ENCODE measurements at regions not wholly inside any gene's neighbourhood (a gene's known extent, or its start where the extent isn't known, plus 50 kb on each side); places are given as distances from the start of the nearest gene placed in this dataset.
"Not testable (repeated sequence)": the region's sequence is repeated elsewhere in the genome, so short reads cannot be mapped to it uniquely, and the experiment has no call there.

- not testable (repeated sequence) for H3K4me1 Mint-ChIP-seq; DNase-seq (ENCODE audit: low spot score); H3K27me3 Mint-ChIP-seq (ENCODE audit: low read depth); H3K4me3 Mint-ChIP-seq; H3K27ac Mint-ChIP-seq; H3K9me3 Mint-ChIP-seq; H3K36me3 Mint-ChIP-seq
- ChIA-PET POLR2A (interaction anchor here (0.6 kb wide), 1 partner anchor 240 kb away, joined by 3 read pairs; no protein-coding TSS in a partner anchor), CTCF (interaction anchor here (1.1 to 2.1 kb wide), 4 partner anchors 18 to 267 kb away, joined by 3 to 9 read pairs (median 4); no protein-coding TSS in a partner anchor)
- peak; percentile 59; the same call in 1 of the 2 replicates for ATAC-seq
Measured at GRCh38 chr7:29654340-29654739, 90.7 kb downstream of the PRR15 start.

- no peaks in the 10 kb centered on the region for H3K27me3 Mint-ChIP-seq (ENCODE audit: low read depth)
- POLR2A ChIA-PET: no interaction called here
- DNase-seq (ENCODE audit: low spot score) (no peak), ATAC-seq (no peak)
- peaks cover 5% of the 10 kb centered on the region; the same call in 1 of the 2 replicates for H3K4me1 Mint-ChIP-seq
- CTCF ChIA-PET: no interaction called here
- TF ChIP-seq HMGXB4 (CRISPR knock-in tag; IDR thresholded peaks at IDR 0.05) (no peak), USF2 (CRISPR knock-in tag; IDR thresholded peaks at IDR 0.05) (no peak), NR3C1 (CRISPR knock-in tag; conservative IDR thresholded peaks at IDR 0.05; ENCODE audit: low read depth) (no peak), TEAD1 (CRISPR knock-in tag; IDR thresholded peaks at IDR 0.05) (no peak), TCF7 (CRISPR knock-in tag; IDR thresholded peaks at IDR 0.05; ENCODE audit: low read depth) (no peak), ZNF232 (CRISPR knock-in tag; IDR thresholded peaks at IDR 0.05) (no peak), ERG (CRISPR knock-in tag; IDR thresholded peaks at IDR 0.05) (no peak), TEAD4 (CRISPR knock-in tag; IDR thresholded peaks at IDR 0.05) (no peak), ATF2 (CRISPR knock-in tag; IDR thresholded peaks at IDR 0.05; ENCODE audit: borderline replicate concordance, low read depth) (no peak), E2F5 (CRISPR knock-in tag; IDR thresholded peaks at IDR 0.05) (no peak), ZMAT4 (CRISPR knock-in tag; IDR thresholded peaks at IDR 0.05) (no peak), ETV6 (CRISPR knock-in tag; IDR thresholded peaks at IDR 0.05) (no peak), FOXJ3 (CRISPR knock-in tag; IDR thresholded peaks at IDR 0.05; ENCODE audit: borderline replicate concordance) (no peak), NFATC4 (CRISPR knock-in tag; IDR thresholded peaks at IDR 0.05) (no peak), ZNF425 (CRISPR knock-in tag; conservative IDR thresholded peaks at IDR 0.05) (no peak), MXD4 (CRISPR knock-in tag; IDR thresholded peaks at IDR 0.05; ENCODE audit: borderline replicate concordance) (no peak), SMAD4 (CRISPR knock-in tag; IDR thresholded peaks at IDR 0.05) (no peak), KAT7 (CRISPR knock-in tag; IDR thresholded peaks at IDR 0.05; ENCODE audit: borderline replicate concordance) (no peak), JUN (CRISPR knock-in tag; IDR thresholded peaks at IDR 0.05) (no peak)
- H3K4me3 Mint-ChIP-seq: no peak overlapping the region
- H3K27ac Mint-ChIP-seq: no peak overlapping the region
- H3K9me3 Mint-ChIP-seq: no peaks in the 10 kb centered on the region
- no peaks in the 10 kb centered on the region for H3K36me3 Mint-ChIP-seq
Measured at GRCh38 chr7:29657288-29657687, 93.7 kb downstream of the PRR15 start.
